ENCODE measurements at regions not wholly inside any gene's neighbourhood (a gene's known extent, or its start where the extent isn't known, plus 50 kb on each side); places are given as distances from the start of the nearest gene placed in this dataset.

DNA sequence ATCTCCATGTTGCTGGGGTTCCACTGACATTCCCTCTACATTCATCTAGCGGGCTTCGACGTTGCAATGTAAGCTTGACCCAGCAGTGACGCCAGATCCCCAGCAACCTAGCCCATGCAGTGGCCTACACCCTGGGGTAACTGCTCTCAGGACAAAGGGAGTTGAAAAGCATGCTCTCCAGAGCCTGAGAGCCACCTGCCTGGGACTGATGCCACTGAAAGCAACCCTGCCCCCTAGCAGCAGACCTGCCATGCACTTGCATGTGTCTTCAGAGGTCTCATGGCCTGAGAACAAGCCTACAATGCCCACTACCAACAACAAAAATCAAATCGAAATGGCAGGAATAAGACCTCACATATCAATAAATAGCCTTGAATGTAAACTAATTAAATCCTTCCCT, 330.3 kb downstream of the TRIM36 start:
- no peak for TF ChIP-seq POLR2A (IDR thresholded peaks at IDR 0.05)
- TF ChIP-seq, protein P1, sequence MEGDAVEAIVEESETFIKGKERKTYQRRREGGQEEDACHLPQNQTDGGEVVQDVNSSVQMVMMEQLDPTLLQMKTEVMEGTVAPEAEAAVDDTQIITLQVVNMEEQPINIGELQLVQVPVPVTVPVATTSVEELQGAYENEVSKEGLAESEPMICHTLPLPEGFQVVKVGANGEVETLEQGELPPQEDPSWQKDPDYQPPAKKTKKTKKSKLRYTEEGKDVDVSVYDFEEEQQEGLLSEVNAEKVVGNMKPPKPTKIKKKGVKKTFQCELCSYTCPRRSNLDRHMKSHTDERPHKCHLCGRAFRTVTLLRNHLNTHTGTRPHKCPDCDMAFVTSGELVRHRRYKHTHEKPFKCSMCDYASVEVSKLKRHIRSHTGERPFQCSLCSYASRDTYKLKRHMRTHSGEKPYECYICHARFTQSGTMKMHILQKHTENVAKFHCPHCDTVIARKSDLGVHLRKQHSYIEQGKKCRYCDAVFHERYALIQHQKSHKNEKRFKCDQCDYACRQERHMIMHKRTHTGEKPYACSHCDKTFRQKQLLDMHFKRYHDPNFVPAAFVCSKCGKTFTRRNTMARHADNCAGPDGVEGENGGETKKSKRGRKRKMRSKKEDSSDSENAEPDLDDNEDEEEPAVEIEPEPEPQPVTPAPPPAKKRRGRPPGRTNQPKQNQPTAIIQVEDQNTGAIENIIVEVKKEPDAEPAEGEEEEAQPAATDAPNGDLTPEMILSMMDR (IDR thresholded peaks at IDR 0.05), result no peak
- no peaks in the 10 kb centered on the region for H3K36me3 ChIP-seq
- H3K9me3 ChIP-seq, result no peaks in the 10 kb centered on the region
- no peaks in the 10 kb centered on the region for H3K4me1 ChIP-seq
- DNase-seq, result no peak
- H3K27me3 ChIP-seq, result no peaks in the 10 kb centered on the region
- H3K4me3 ChIP-seq, result no peak overlapping the region
- H3K27ac ChIP-seq, result no peak overlapping the region

DNA sequence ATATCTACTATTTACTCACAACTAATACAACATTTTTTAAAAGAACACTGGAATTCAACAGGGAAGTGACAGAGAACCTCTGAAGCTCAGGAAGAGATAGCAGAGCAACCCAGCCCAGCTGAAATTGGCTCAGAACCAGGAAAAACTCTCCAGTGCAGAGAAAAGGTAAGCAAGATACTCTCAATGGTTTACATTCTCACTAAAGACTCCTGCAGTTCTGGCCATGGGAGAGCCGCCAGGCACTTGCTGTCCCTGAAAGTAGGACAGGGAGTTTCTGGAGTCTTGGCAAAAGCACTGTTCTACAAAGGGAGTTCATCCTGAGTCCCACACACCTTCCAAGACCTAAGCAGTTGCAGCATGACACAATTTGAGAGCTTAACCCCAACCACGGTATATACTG, 330.8 kb downstream of the TRIM36 start:
- H3K4me1 ChIP-seq, result no peaks in the 10 kb centered on the region
- no peaks in the 10 kb centered on the region for H3K36me3 ChIP-seq
- H3K9me3 ChIP-seq, result no peaks in the 10 kb centered on the region
- H3K27me3 ChIP-seq, result no peaks in the 10 kb centered on the region
- no peak for DNase-seq
- H3K27ac ChIP-seq, result no peak overlapping the region
- H3K4me3 ChIP-seq, result no peak overlapping the region
- no peak for TF ChIP-seq POLR2A (IDR thresholded peaks at IDR 0.05)
- TF ChIP-seq, protein P1 (IDR thresholded peaks at IDR 0.05), result no peak

DNA sequence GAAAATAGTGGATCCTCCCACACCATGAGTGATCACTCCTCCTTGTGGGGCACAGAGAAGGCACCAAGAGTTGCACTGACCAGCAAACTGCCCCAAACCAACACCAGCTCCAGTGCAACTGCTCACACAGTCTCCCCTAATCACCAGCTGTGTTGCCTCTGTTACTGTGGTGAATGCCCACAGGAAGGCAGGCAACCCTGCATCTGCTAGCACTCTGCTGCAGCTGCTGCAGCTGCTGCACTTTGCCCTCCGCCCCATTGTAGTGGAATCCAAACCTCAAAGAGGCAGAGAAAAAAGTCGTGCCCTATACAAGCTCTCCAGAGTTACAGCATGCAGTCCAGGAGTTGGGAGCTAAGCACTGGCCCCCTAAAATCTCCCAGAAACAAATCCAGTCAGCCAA, 339.6 kb downstream of the TRIM36 start:
- Histone ChIP-seq H3K4me3 (no peak overlapping the region), H3K27me3 (no peaks in the 10 kb centered on the region), H3K27ac (no peak overlapping the region), H3K36me3 (no peaks in the 10 kb centered on the region), H3K4me1 (no peaks in the 10 kb centered on the region), H3K9me3 (peaks cover 0 to 3% (median 0%) of the 10 kb centered on the region in 4 donors)
- TF ChIP-seq, protein P1 (IDR thresholded peaks at IDR 0.05), result no peak
- TF ChIP-seq POLR2A (IDR thresholded peaks at IDR 0.05), result no peak
- no peak for DNase-seq

DNA sequence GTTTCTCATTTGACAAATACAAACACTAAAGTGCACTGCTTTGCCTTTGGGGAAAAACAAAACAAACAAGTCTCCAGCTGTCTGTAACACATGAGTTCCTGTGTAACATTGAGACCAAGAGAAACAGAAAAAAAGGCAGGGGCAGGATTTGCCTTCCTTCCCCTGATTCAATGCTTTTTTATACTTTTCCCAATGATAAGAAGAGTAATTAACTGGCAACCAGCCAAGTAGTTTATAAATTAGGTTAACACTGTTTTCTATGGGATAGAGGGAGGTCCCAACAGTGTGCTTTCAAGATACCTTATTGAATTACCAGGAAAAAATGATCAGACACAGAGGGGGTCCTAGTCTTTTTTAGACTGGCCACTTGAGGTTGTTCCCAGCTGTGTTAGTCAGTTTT, 346.8 kb downstream of the TRIM36 start:
- TF ChIP-seq, protein P1 (IDR thresholded peaks at IDR 0.05), result no peak
- no peak for TF ChIP-seq POLR2A (IDR thresholded peaks at IDR 0.05)

DNA sequence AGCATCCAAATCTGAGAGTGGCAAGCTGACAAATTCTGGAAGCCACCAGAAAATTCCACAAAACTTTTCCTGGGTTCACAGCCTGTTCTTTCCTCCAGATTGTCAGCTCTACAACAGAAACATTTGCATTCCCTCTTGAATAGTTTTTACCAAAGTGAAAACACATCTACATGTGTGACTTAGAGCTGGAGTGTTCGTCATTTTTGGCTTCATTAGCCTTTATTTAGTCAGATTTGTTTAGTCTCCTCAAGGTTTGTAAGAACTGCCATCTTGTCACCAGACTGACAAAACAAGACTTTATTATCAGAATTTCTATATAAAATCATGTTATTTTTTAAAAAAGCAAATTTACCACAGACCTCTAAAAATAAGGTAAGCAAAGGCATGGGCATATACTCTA, 347.3 kb downstream of the TRIM36 start:
- no peak for DNase-seq
- no peak overlapping the region for H3K27ac ChIP-seq
- TF ChIP-seq, protein P1 (IDR thresholded peaks at IDR 0.05), result no peak
- TF ChIP-seq POLR2A (IDR thresholded peaks at IDR 0.05), result no peak
- H3K4me1 ChIP-seq, result no peaks in the 10 kb centered on the region
- H3K4me3 ChIP-seq, result no peak overlapping the region
- H3K27me3 ChIP-seq, result no peaks in the 10 kb centered on the region
- no peaks in the 10 kb centered on the region for H3K36me3 ChIP-seq
- peaks cover 0 to 10% (median 0%) of the 10 kb centered on the region in 4 donors for H3K9me3 ChIP-seq

More for the DNA sequence above, 346.8 kb downstream of the TRIM36 start:
- no peaks in the 10 kb centered on the region for H3K36me3 ChIP-seq
- no peak overlapping the region for H3K27ac ChIP-seq
- no peaks in the 10 kb centered on the region for H3K4me1 ChIP-seq
- no peak overlapping the region for H3K4me3 ChIP-seq
- no peak for DNase-seq
- peaks cover 0 to 10% (median 0%) of the 10 kb centered on the region in 4 donors for H3K9me3 ChIP-seq
- no peaks in the 10 kb centered on the region for H3K27me3 ChIP-seq

DNA sequence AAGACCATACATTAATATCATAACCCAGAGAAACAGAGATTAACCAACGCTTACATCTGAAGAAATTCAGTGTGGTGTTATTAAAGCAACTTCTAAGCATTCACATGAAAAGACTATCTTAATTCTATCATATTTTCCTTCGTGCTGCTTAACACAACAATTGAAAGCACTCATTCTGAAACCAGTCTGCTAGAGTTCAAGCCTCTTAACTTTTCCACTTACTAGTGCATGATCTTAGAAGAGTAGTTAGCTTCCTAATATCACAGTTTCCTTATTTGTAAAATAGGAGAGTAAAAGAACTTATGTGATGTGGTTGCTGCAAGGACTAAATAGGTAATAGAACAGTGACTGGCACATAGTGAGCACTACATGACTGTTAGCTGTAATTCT, 379.3 kb downstream of the TRIM36 start:
- Histone ChIP-seq H3K36me3 (no peaks in the 10 kb centered on the region), H3K4me1 (no peaks in the 10 kb centered on the region), H3K4me3 (no peak overlapping the region), H3K9me3 (no peaks in the 10 kb centered on the region), H3K27ac (no peak overlapping the region), H3K27me3 (no peaks in the 10 kb centered on the region)
- no peak for TF ChIP-seq POLR2A (IDR thresholded peaks at IDR 0.05)
- TF ChIP-seq, protein P1 (IDR thresholded peaks at IDR 0.05), result no peak
- DNase-seq, result no peak
